ENCODE measurements at regions not wholly inside any gene's neighbourhood (a gene's known extent, or its start where the extent isn't known, plus 50 kb on each side); places are given as distances from the start of the nearest gene placed in this dataset.
"Not testable (repeated sequence)": the region's sequence is repeated elsewhere in the genome, so short reads cannot be mapped to it uniquely, and the experiment has no call there.

GRCh38 chr14:66248256-66248655 is 237.9 kb upstream of the CCDC196 start:
- Histone ChIP-seq H3K4me3 (ENCODE audit: low read length in 2 of 2) (no peak overlapping the region), H3K9ac (ENCODE audit: low read length in 2 of 2) (no peak overlapping the region), H3K9me3 (ENCODE audit: control insufficient read depth in 2 of 2, low read length in 2 of 2) (no peaks in the 10 kb centered on the region), H3K4me1 (ENCODE audit: control insufficient read depth, insufficient read depth, low read length) (no peaks in the 10 kb centered on the region), H3K36me3 (ENCODE audit: control insufficient read depth in 2 of 2, insufficient read depth in 2 of 2, low read length in 2 of 2) (no peaks in the 10 kb centered on the region), H3K27ac (ENCODE audit: low read length) (no peak overlapping the region), H3K27me3 (ENCODE audit: control insufficient read depth in 1 of 2, insufficient read depth in 2 of 2, low read length in 2 of 2) (no peaks in the 10 kb centered on the region)

DNA sequence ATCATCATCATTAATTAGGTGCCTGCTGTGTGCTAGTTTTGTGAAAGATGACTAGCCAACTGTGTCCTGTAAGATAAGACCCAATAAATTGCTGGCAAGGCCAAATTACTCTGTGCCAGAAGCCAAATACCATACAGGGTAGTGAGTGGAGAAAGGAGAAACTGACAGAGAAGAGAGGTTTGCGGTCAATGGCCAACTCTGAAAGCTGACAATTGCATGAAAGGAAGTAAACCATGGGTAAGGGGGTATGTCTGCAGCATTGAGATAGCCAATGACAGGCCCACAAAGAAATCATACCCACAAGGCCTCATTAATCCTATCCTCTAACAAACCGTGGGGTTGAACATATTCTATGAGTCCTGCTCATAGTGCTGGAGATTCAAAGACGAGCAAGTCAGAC is 236.6 kb upstream of the CCDC196 start:
- Histone ChIP-seq H3K36me3 (ENCODE audit: control insufficient read depth in 2 of 2, insufficient read depth in 2 of 2, low read length in 2 of 2) (no peaks in the 10 kb centered on the region), H3K9ac (ENCODE audit: low read length in 2 of 2) (no peak overlapping the region), H3K4me1 (ENCODE audit: control insufficient read depth, insufficient read depth, low read length) (no peaks in the 10 kb centered on the region), H3K27ac (ENCODE audit: low read length) (no peak overlapping the region), H3K4me3 (ENCODE audit: low read length in 2 of 2) (no peak overlapping the region), H3K9me3 (ENCODE audit: control insufficient read depth in 2 of 2, low read length in 2 of 2) (no peaks in the 10 kb centered on the region), H3K27me3 (ENCODE audit: control insufficient read depth in 1 of 2, insufficient read depth in 2 of 2, low read length in 2 of 2) (no peaks in the 10 kb centered on the region)

DNA sequence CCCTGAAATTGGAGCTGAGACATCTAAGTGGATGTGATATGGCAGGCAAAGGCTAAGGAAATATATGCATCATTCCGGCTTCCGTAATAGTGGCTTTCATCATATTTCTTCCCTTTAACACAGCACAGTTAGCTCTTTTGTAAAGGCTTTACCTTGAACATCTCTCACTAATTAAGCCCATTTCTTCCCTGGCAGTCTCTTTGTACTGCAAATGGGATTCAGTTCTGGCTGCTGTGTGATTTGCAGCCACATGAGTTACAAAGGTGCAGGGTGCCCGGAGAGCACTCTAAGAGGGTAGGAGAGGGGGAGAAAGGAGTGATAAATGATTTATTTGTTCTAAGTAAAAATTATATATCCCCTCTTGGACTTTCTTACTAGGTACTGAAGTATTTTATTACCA is 232.1 kb upstream of the CCDC196 start:
- no peaks in the 10 kb centered on the region for H3K36me3 ChIP-seq (ENCODE audit: control insufficient read depth in 2 of 2, insufficient read depth in 2 of 2, low read length in 2 of 2)
- no peaks in the 10 kb centered on the region for H3K4me1 ChIP-seq (ENCODE audit: control insufficient read depth, insufficient read depth, low read length)
- H3K9ac ChIP-seq (ENCODE audit: low read length in 2 of 2), result no peak overlapping the region
- no peaks in the 10 kb centered on the region for H3K9me3 ChIP-seq (ENCODE audit: control insufficient read depth in 2 of 2, low read length in 2 of 2)
- H3K27ac ChIP-seq (ENCODE audit: low read length), result no peak overlapping the region
- H3K27me3 ChIP-seq (ENCODE audit: control insufficient read depth in 1 of 2, insufficient read depth in 2 of 2, low read length in 2 of 2), result no peaks in the 10 kb centered on the region
- H3K4me3 ChIP-seq (ENCODE audit: low read length in 2 of 2), result no peak overlapping the region

DNA sequence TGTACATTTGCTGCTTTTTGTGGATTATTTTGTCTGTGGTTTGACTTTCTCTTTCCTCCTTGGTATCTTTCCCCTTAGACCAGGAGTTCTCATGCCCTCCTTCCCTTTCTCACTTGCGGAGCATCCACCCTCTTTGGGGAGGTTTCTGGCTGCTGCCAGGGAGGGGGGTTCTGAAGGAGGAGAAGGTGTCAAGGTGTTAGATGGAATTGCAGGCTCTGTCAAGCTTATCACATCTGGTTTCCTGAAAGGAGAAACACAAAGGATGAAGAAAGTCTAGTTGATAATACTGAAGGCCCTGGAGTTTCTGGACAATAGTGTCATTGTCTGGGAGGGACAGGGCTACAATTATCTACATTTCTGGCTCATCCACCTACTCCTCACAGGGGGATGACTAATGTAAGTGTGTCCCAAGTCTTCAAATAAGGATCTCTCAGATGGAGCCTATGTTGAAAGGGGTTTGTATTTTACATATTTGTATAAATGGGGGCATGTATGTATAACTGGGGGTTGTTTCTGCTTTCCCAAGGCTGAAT is 217.3 kb upstream of the CCDC196 start:
- H3K27ac ChIP-seq (ENCODE audit: low read length), result no peak overlapping the region
- no peaks in the 10 kb centered on the region for H3K4me1 ChIP-seq (ENCODE audit: control insufficient read depth, insufficient read depth, low read length)
- no peak overlapping the region for H3K9ac ChIP-seq (ENCODE audit: low read length in 2 of 2)
- H3K9me3 ChIP-seq (ENCODE audit: control insufficient read depth in 2 of 2, low read length in 2 of 2), result peaks cover 0 to 2% of the 10 kb centered on the region in 2 donors
- H3K27me3 ChIP-seq (ENCODE audit: control insufficient read depth in 1 of 2, insufficient read depth in 2 of 2, low read length in 2 of 2), result no peaks in the 10 kb centered on the region
- H3K4me3 ChIP-seq (ENCODE audit: low read length in 2 of 2), result no peak overlapping the region
- no peaks in the 10 kb centered on the region for H3K36me3 ChIP-seq (ENCODE audit: control insufficient read depth in 2 of 2, insufficient read depth in 2 of 2, low read length in 2 of 2)

DNA sequence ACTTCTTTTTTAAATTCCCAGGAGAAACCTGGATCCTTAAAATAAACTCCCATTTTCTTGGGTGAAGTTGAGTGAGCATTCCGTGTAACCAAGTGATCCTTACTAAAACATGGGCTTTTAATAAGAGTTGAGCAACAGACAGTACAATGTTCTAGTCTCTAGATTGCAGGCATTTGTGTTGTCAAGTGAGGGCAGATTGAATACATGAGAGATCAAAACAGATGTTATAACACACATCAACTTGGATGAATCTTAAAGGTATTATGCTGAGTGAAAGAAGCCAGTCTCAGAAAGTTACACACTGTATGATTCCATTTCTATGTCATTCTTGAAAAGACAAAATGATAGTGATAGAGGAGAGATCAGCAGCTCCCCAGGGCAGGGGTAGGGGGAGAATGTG is 213.9 kb upstream of the CCDC196 start:
- Histone ChIP-seq H3K4me1 (ENCODE audit: control insufficient read depth, insufficient read depth, low read length) (no peaks in the 10 kb centered on the region), H3K36me3 (ENCODE audit: control insufficient read depth in 2 of 2, insufficient read depth in 2 of 2, low read length in 2 of 2) (no peaks in the 10 kb centered on the region), H3K27me3 (ENCODE audit: control insufficient read depth in 1 of 2, insufficient read depth in 2 of 2, low read length in 2 of 2) (no peaks in the 10 kb centered on the region), H3K27ac (ENCODE audit: low read length) (no peak overlapping the region), H3K9me3 (ENCODE audit: control insufficient read depth in 2 of 2, low read length in 2 of 2) (peaks cover 0 to 2% of the 10 kb centered on the region in 2 donors), H3K4me3 (ENCODE audit: low read length in 2 of 2) (no peak overlapping the region), H3K9ac (ENCODE audit: low read length in 2 of 2) (no peak overlapping the region)

DNA sequence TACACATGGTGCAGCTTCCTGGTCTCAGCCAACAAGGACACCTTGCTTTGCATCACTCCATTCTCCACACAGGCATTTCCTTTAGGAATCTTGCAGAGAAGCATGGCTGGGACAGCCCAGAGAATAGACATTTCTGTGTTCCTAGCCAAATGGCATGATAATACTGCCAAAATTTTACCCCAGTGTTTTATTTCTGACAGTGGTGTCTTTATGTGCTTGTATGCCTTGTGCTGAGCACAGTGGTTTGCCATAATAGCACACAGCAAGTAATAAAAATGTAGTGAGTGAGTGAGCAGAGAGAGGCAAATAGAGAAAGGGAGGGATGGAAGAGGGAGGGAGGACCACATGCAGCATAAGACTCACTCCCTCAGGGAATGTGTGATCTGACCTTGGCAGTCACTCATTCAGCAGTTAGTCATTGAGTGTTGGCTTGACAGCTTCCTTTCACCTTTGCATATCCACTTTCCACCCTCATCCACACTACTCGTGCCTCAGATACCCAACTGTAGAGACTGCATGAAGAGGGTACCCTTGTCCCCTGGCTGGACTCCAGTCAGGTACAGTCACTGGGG is 212.8 kb upstream of the CCDC196 start:
- Histone ChIP-seq H3K9me3 (ENCODE audit: control insufficient read depth in 2 of 2, low read length in 2 of 2) (peaks cover 0 to 2% of the 10 kb centered on the region in 2 donors), H3K4me3 (ENCODE audit: low read length in 2 of 2) (no peak overlapping the region), H3K27me3 (ENCODE audit: control insufficient read depth in 1 of 2, insufficient read depth in 2 of 2, low read length in 2 of 2) (no peaks in the 10 kb centered on the region), H3K36me3 (ENCODE audit: control insufficient read depth in 2 of 2, insufficient read depth in 2 of 2, low read length in 2 of 2) (no peaks in the 10 kb centered on the region), H3K9ac (ENCODE audit: low read length in 2 of 2) (no peak overlapping the region), H3K27ac (ENCODE audit: low read length) (no peak overlapping the region), H3K4me1 (ENCODE audit: control insufficient read depth, insufficient read depth, low read length) (no peaks in the 10 kb centered on the region)

- H3K9ac ChIP-seq (ENCODE audit: low read length in 2 of 2); H3K4me3 ChIP-seq (ENCODE audit: low read length in 2 of 2); H3K36me3 ChIP-seq (ENCODE audit: control insufficient read depth in 2 of 2, insufficient read depth in 2 of 2, low read length in 2 of 2); H3K4me1 ChIP-seq (ENCODE audit: control insufficient read depth, insufficient read depth, low read length); H3K27me3 ChIP-seq (ENCODE audit: control insufficient read depth in 1 of 2, insufficient read depth in 2 of 2, low read length in 2 of 2); H3K27ac ChIP-seq (ENCODE audit: low read length); H3K9me3 ChIP-seq (ENCODE audit: control insufficient read depth in 2 of 2, low read length in 2 of 2): not testable (repeated sequence)
Observed at GRCh38 chr14:66278418-66278817, 207.8 kb upstream of the CCDC196 start.

DNA sequence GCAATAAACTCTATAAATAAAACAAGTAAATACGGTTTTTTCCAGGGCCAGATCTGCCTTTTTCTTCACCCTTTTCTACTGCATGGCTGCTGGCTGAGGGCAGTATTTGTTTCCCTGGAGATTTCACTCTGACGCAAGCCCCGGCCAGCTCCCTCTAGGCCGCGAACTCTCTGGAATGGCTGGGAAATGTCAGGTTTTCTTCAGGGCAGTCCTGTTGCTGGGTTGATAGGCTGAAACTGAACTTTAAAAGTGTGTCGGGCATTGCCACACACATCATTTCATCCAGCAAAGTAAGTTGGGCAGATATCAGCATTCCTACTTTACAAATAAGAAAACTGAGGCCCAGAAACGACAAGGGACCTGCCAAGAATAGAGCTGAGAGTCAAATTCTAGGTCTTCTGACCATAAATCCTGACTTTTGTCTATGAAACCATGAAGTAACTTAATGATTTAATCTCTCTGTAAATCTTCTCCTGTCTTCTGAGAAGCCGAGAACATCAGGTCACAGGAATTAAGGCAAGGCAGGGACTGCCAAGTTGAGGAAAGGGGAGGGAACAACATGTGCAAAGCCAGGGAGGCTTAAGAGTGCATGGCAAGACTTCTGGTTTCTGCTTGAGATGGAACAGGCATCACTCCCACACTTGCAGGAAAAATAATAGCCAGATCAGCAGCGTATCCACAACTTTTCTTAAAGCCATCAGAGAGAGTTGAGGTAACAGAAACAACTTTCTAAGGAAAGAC is 205.0 kb upstream of the CCDC196 start:
- H3K4me1 ChIP-seq (ENCODE audit: control insufficient read depth, insufficient read depth, low read length), result no peaks in the 10 kb centered on the region
- no peaks in the 10 kb centered on the region for H3K36me3 ChIP-seq (ENCODE audit: control insufficient read depth in 2 of 2, insufficient read depth in 2 of 2, low read length in 2 of 2)
- no peak overlapping the region for H3K27ac ChIP-seq (ENCODE audit: low read length)
- H3K9ac ChIP-seq (ENCODE audit: low read length in 2 of 2), result no peak overlapping the region
- H3K9me3 ChIP-seq (ENCODE audit: control insufficient read depth in 2 of 2, low read length in 2 of 2), result peaks cover 0 to 3% of the 10 kb centered on the region in 2 donors
- H3K4me3 ChIP-seq (ENCODE audit: low read length in 2 of 2), result no peak overlapping the region
- H3K27me3 ChIP-seq (ENCODE audit: control insufficient read depth in 1 of 2, insufficient read depth in 2 of 2, low read length in 2 of 2), result no peaks in the 10 kb centered on the region

- no peaks in the 10 kb centered on the region for H3K4me1 ChIP-seq (ENCODE audit: control insufficient read depth, insufficient read depth, low read length)
- no peak overlapping the region for H3K4me3 ChIP-seq (ENCODE audit: low read length in 2 of 2)
- H3K9me3 ChIP-seq (ENCODE audit: control insufficient read depth in 2 of 2, low read length in 2 of 2), result peaks cover 0 to 3% of the 10 kb centered on the region in 2 donors
- no peak overlapping the region for H3K27ac ChIP-seq (ENCODE audit: low read length)
- no peaks in the 10 kb centered on the region for H3K36me3 ChIP-seq (ENCODE audit: control insufficient read depth in 2 of 2, insufficient read depth in 2 of 2, low read length in 2 of 2)
- H3K27me3 ChIP-seq (ENCODE audit: control insufficient read depth in 1 of 2, insufficient read depth in 2 of 2, low read length in 2 of 2), result no peaks in the 10 kb centered on the region
- no peak overlapping the region for H3K9ac ChIP-seq (ENCODE audit: low read length in 2 of 2)
Observed at GRCh38 chr14:66284346-66284745, 201.8 kb upstream of the CCDC196 start.

DNA sequence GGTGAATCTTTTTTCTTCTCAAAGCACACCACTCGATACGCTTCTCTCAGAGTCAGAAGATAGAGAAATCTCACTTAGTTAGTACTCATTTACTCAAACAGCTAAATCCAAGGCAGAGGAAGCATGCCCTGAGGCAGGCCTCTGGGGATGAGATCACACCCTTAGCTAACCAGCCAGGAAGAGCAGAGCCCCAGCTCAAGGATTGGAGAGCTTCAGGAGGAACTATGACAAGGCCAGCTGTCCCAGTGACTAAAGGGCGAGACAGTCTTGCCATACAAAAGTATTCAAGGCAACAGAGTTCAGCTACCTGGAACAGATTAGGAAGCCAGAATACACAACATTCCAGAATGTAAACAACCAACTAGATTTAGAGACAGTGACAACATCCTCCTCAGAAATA is 197.7 kb upstream of the CCDC196 start:
- Histone ChIP-seq H3K4me1 (ENCODE audit: control insufficient read depth, insufficient read depth, low read length) (no peaks in the 10 kb centered on the region), H3K4me3 (ENCODE audit: low read length in 2 of 2) (no peak overlapping the region), H3K27ac (ENCODE audit: low read length) (no peak overlapping the region), H3K27me3 (ENCODE audit: control insufficient read depth in 1 of 2, insufficient read depth in 2 of 2, low read length in 2 of 2) (no peaks in the 10 kb centered on the region), H3K9ac (ENCODE audit: low read length in 2 of 2) (no peak overlapping the region), H3K36me3 (ENCODE audit: control insufficient read depth in 2 of 2, insufficient read depth in 2 of 2, low read length in 2 of 2) (no peaks in the 10 kb centered on the region), H3K9me3 (ENCODE audit: control insufficient read depth in 2 of 2, low read length in 2 of 2) (no peaks in the 10 kb centered on the region)

DNA sequence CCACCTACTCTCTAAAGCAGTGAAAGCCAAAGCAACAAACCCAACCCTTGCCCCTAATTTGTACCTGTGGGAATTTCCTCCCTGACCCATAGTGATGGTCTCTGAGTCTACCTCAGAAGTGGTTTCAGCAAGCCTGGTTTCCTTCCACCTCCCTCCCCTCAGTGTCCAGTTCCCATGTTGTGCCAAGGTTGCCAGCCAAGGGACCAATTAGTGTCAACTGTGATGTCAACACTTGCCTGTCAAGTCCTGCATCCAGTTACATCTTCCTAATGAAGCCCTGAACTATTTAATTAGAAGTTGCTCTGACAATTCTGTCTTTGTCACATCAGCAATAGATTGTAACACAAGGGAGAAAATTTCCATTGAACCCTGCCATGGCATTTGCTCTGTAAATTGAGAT is 194.4 kb upstream of the CCDC196 start:
- Histone ChIP-seq H3K27ac (ENCODE audit: low read length) (no peak overlapping the region), H3K4me1 (ENCODE audit: control insufficient read depth, insufficient read depth, low read length) (no peaks in the 10 kb centered on the region), H3K9ac (ENCODE audit: low read length in 2 of 2) (no peak overlapping the region), H3K27me3 (ENCODE audit: control insufficient read depth in 1 of 2, insufficient read depth in 2 of 2, low read length in 2 of 2) (no peaks in the 10 kb centered on the region), H3K36me3 (ENCODE audit: control insufficient read depth in 2 of 2, insufficient read depth in 2 of 2, low read length in 2 of 2) (no peaks in the 10 kb centered on the region), H3K4me3 (ENCODE audit: low read length in 2 of 2) (no peak overlapping the region), H3K9me3 (ENCODE audit: control insufficient read depth in 2 of 2, low read length in 2 of 2) (no peaks in the 10 kb centered on the region)
